Cerebellar nuclear complex (tissue), 1 donor: ENCODE measurements at regions not wholly inside any gene's neighbourhood (a gene's known extent, or its start where the extent isn't known, plus 50 kb on each side); places are given as distances from the start of the nearest gene placed in this dataset.

Experiments used
- DNase-seq, 2 experiments: peaks; one replicate each; lab custom pipeline; 2025; lab: John Stamatoyannopoulos, UW

DNA sequence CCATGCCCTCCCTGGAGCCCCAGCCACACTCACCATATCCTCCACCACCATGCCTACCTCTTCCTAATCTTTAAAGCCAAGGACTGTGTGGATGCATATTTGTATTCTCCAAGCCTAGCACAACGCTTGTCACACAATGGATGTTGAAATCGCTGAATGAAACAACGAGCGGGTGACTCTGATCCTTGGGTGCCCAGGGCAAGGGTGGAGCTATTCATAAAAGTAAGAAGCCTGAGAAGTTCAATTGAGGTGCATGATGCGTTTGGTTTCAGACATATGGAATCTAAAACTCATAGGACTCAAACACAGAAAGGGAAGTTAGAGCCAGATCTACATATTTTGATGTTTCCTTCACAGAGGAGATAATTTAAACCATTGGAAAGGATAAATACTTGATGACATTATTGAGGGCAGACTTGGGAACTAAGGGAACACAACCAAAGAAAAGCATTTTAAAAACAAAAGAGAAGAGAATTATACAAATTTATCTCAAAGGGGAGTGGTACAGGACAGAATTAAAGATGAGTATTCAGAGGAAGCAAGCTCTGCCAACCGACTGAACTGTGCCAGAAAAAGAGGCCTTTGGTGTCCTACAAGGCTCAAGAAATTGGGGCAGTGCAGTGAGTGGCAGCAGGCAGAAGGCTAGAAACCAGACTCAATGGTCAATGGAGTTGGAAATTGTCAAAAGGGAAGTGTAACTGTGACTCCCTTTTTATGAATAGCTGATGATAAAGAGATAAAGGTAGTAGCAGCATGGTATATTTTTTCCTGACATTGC, 200.6 kb upstream of the NCKAP5 start:
- no peak for DNase-seq

DNA sequence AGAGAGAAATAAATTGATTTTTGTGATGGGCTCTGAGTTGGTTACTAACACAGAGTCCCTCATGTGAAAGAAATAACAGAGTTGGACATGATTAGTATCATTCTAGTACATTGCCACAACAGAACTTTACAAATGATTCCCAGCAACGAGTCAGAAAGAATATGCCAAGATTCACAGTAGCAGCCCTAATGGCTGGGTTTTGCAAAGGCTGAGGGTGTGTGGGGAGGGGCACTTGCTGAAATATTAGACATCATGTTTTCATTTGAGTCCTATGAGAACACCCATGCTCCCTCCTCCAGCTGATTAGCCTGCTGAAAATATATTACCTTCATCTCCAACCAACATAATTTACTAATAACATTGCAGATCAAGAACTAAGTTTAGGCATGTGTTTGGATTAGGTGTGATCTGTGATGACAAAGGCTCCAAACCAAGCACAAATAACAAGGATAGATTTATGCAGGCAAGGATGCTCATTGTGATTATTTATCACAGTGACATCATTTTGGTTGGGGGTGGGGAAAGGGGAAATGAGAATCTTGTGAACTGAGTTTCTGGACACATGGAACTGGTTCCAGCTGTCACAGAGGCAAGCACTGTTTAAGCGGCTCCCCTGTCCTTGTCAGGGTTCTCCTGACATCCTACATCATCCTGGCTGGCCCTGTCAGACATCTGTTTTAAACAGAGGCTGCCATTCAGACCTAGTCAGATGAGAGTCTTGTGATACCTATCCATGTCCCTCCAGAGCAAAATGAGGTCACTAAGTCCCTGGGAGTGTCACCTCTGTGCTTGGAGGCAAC, 205.8 kb upstream of the NCKAP5 start:
- no peak for DNase-seq

DNA sequence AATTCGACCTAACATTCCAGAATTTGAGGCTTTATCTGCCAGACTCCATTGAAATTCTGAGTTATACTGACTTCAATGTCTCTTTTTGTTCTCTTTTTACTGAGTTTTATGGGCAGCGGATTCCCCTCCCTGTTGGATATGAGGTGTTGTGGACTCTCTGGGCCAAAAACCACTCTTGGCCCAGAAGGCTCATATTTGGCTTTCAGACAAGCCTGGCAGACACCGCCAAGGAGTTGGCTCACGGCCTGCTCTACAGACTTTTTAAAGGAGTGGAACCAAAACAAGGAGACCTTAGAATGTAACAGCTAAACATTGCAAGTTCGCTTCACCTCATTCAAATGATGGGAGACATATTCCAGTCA, 206.4 kb upstream of the NCKAP5 start:
- DNase-seq = peak in 1 of 2 experiments; percentile 9

GRCh38 chr2:133776936-133777573, 208.8 kb upstream of the NCKAP5 start:
- DNase-seq = no peak

- no peak for DNase-seq
These were observed 209.3 kb upstream of the NCKAP5 start for GRCh38 chr2:133777574-133777960.

DNA sequence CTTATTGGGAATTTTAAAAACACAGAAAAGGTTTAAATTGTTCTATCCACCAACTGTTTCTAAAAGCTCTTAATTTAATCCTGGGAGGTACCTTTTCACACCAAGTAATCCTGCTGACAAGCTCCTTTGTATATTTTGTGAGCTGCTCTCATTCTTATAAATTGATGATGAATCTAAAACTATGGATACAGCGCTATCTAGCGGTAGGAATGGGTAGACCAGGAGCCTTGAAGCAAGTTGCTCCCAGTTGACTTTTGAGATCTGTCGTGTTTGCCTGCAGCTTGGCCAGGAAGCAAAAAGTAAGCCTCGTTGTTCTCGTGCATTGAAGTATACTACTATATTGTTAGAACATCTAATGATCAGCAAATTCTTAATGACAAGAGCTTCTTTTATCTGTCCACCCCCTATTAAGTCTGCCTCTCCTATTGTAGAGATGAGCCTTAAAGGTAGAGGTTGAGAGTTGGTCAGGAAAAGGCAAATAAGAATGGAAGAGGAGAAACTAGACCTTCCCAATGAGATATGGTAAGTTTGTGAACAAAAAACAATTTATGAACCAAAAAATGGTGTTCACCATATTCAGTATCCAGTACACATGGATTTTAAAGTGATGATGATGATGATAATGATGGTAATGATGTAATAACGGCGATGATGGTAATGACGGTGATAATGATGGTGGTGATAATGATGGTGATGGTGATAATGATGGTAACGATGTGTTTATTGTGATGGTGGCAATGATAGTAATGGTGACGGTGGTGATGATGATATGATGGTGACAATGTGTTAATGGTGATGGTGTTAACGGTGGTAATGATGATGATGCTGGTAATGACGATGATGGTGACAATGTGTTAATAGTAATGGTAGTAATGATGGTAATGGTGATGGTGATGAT, 212.1 kb upstream of the NCKAP5 start:
- no peak for DNase-seq

GRCh38 chr2:133780997-133781513, 212.8 kb upstream of the NCKAP5 start:
- no peak for DNase-seq

DNA sequence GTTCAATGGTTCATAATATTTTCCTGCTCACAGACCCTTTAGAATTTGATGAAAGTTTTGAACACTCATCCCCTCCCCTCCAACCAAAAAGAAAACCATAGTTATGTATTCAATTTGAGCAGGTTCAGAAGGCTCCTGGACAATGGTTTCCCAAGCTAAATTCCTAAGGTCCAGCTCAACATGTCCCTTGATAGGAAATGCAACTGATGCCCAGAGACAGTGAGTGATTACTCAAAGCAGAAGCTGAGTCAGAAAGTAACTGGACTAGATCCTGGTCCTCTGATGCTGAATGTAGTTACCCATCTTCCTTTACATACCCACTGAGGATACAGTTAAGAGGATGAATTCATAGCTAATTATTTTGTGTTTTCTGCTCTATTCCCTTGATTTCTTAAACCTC, 218.9 kb upstream of the NCKAP5 start:
- no peak for DNase-seq

- DNase-seq = no peak
These were observed 219.4 kb upstream of the NCKAP5 start for GRCh38 chr2:133787651-133788050.

- DNase-seq = no peak
These were observed 220.1 kb upstream of the NCKAP5 start for GRCh38 chr2:133788386-133788785.

GRCh38 chr2:133789743-133790142, 221.5 kb upstream of the NCKAP5 start:
- no peak for DNase-seq

DNA sequence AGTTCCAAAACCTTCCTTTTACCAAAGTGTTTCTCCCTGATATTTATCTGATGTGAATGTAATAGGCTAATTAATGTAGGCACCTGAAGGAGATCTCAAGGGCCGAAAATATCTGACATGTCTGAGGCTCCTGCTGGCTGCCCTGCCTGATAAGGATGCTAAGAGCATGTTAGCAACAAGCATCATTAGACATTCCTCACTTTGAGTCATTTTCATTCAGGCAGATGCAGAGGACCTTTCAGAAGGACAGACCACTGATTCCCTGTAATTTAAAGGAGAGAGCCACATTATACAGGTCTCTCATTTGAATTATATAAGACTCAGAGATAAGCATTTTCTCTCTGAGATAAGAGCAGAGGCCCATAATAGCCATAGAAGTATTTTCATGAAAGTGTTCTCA, 222.4 kb upstream of the NCKAP5 start:
- no peak for DNase-seq

GRCh38 chr2:133791191-133791590, 222.9 kb upstream of the NCKAP5 start:
- DNase-seq = no peak

DNA sequence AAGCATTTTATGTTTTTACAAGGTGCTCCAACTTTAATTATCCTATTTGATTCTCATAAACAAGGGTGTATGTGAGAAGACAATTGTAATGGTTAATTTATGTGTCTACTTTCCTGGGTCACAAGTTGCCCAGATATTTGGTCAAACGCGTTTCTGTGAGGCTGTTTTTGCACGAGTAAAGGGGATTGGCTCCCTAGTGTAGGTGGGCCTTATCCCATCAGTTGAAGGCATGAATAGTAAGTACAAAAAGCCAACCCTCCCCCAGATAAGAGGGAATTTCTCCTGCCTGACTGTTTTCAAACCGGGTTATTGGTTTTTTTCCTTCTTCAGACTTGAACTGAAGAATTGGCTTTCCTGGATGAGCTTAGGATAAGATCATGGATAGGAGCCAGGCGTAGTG, 224.0 kb upstream of the NCKAP5 start:
- no peak for DNase-seq

GRCh38 chr2:133794114-133794513, 225.9 kb upstream of the NCKAP5 start:
- DNase-seq = no peak

GRCh38 chr2:133801946-133802345, 233.7 kb upstream of the NCKAP5 start:
- peak in 1 of 2 experiments; percentile 12 for DNase-seq

GRCh38 chr2:133802409-133803039, 234.3 kb upstream of the NCKAP5 start:
- no peak for DNase-seq

DNA sequence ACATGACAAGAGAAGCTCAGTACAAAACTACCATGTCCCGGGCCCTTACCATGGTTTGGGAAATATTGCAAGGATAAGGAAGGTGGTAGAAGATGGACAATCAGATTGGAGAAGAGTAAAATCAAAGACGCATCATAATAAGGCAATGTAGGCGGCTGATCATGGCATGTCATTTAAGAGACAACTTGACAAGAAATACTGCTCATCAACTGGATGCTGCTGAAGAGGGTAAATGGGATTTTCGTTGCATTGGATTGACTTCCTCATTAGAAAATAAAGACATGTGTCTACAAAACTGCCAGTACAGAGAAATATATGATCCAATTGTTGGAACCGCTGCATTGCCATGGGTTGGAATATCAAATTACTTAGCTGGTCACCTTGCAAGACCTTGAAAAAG, 238.3 kb upstream of the NCKAP5 start:
- no peak for DNase-seq

- no peak for DNase-seq
These were observed 241.2 kb upstream of the NCKAP5 start for GRCh38 chr2:133809485-133809884.

GRCh38 chr2:133810559-133810958, 242.3 kb upstream of the NCKAP5 start:
- DNase-seq = no peak
